Peyer's patch (tissue), 4 donors: ENCODE measurements at regions not wholly inside any gene's neighbourhood (a gene's known extent, or its start where the extent isn't known, plus 50 kb on each side); places are given as distances from the start of the nearest gene placed in this dataset.

Experiments
- DNase-seq, 3 donors: peaks; one replicate each; pipeline ENCODE4 v3.0.0-alpha.2; 2017 to 2019
- H3K27ac ChIP-seq, 4 donors: fragments of 200-600 bp; sonication (generic); one replicate each; pipeline ENCODE4 v1.5.1; 2016 to 2019
- H3K27me3 ChIP-seq, 2 donors: fragments of 200-600 bp; sonication (generic); one replicate each; pipeline ENCODE4 v1.5.1; 2019
- H3K36me3 ChIP-seq, 3 donors: fragments of 200-600 bp; sonication (generic); one replicate each; pipeline ENCODE4 v1.5.1; 2016 to 2019
- H3K4me1 ChIP-seq, 4 donors: fragments of 200-600 bp; sonication (generic); one replicate each; pipeline ENCODE4 v1.5.1; 2016 to 2019
- H3K4me3 ChIP-seq, 4 donors: fragments of 200-600 bp; sonication (generic); 1 replicate in 3 of 4; 2 replicates in 1 of 4; pipeline ENCODE4 v1.5.1; 2016 to 2019; ENCODE audit warnings: mild to moderate bottlenecking in 1 of 4
- H3K9me3 ChIP-seq, 4 donors: fragments of 200-600 bp; sonication (generic); one replicate each; pipeline ENCODE4 v1.5.1; 2016 to 2019; ENCODE audit warnings: mild to moderate bottlenecking in 1 of 4
- CTCF ChIP-seq, 6 experiments: fragments of 450-650 bp in 4 of 6; fragments of 200-600 bp in 2 of 6; sonication (generic) in 1 of 6; IDR thresholded peaks; one replicate each; pipeline ENCODE4 v1.5.1; 2017 to 2019; ENCODE audit warnings: antibody characterized with exemption in 6 of 6, mild to moderate bottlenecking in 3 of 6, moderate library complexity in 1 of 6
- POLR2A ChIP-seq, 2 donors: fragments of 450-650 bp; IDR thresholded peaks; one replicate each; pipeline ENCODE4 v1.5.1; 2017; ENCODE audit warnings: antibody characterized with exemption in 2 of 2, mild to moderate bottlenecking in 2 of 2, moderate library complexity in 2 of 2

DNA sequence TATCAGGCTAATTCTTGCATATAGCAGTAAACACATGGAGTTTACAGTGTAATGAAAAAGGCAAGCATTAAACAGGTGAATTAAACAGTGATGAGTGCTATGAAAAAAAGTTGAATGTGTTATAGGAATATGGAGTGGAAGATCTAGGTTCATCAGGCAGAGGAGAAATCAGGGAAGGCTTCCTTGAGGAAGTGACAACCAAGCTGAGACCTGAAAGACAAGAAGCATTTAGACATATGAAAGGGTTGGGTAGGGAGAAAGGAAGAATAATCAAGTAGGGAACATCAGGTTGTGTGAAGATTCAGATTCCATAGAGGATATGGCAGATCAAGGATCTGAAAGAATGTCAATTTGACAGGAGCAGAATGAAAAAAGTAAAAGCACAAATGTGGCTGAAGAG, 612.5 kb downstream of the PRELID2 start:
- H3K27ac ChIP-seq: no peak overlapping the region
- DNase-seq: no peak
- H3K9me3 ChIP-seq: no peaks in the 10 kb centered on the region
- TF ChIP-seq CTCF (IDR thresholded peaks at IDR 0.05) (no peak), POLR2A (IDR thresholded peaks at IDR 0.05) (no peak)
- no peak overlapping the region for H3K4me3 ChIP-seq
- no peaks in the 10 kb centered on the region for H3K27me3 ChIP-seq
- H3K36me3 ChIP-seq: no peaks in the 10 kb centered on the region
- H3K4me1 ChIP-seq: no peaks in the 10 kb centered on the region

DNA sequence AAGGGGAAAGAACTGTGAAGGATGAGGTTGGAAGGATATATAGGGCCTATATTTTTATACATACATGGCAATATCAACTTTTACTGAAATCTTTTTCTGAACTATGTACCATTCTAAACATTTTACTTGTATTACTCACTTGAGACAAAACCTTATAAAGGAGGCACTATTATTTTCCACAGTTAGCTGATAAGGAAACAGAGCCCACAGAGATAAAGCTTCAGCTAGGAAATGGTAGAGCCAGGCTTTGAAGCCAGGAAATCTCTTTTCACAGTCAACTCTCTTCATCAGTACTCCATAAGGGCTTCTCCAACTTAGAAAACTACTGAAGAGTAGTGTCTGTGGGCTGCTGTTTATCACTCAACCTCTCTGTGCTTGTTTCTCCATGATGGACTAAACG, 613.7 kb downstream of the PRELID2 start:
- no peaks in the 10 kb centered on the region for H3K9me3 ChIP-seq
- TF ChIP-seq CTCF (IDR thresholded peaks at IDR 0.05) (no peak), POLR2A (IDR thresholded peaks at IDR 0.05) (no peak)
- no peaks in the 10 kb centered on the region for H3K4me1 ChIP-seq
- H3K36me3 ChIP-seq: no peaks in the 10 kb centered on the region
- no peak for DNase-seq
- no peaks in the 10 kb centered on the region for H3K27me3 ChIP-seq
- no peak overlapping the region for H3K4me3 ChIP-seq
- no peak overlapping the region for H3K27ac ChIP-seq

DNA sequence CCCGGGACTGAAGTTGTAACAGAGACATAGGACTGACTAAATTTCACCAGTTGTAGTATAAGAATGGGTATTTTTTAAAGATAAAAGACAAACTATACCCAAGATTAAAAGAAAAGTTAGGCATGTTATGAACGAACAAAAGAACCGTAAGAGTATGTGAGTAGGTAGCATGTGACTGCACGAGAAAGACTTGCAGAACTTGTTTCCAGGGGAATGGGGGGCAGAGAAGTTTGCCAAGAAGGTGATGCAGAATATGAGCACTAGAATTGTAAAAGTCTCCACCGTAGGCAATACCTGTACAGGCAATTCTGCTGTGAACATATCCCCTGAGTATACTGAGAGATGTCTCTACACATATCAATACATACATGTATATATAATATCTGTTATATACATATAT, 614.7 kb downstream of the PRELID2 start:
- no peaks in the 10 kb centered on the region for H3K27me3 ChIP-seq
- TF ChIP-seq CTCF (IDR thresholded peaks at IDR 0.05) (no peak), POLR2A (IDR thresholded peaks at IDR 0.05) (no peak)
- no peaks in the 10 kb centered on the region for H3K4me1 ChIP-seq
- no peak for DNase-seq
- no peak overlapping the region for H3K4me3 ChIP-seq
- H3K27ac ChIP-seq: no peak overlapping the region
- no peaks in the 10 kb centered on the region for H3K9me3 ChIP-seq
- no peaks in the 10 kb centered on the region for H3K36me3 ChIP-seq

DNA sequence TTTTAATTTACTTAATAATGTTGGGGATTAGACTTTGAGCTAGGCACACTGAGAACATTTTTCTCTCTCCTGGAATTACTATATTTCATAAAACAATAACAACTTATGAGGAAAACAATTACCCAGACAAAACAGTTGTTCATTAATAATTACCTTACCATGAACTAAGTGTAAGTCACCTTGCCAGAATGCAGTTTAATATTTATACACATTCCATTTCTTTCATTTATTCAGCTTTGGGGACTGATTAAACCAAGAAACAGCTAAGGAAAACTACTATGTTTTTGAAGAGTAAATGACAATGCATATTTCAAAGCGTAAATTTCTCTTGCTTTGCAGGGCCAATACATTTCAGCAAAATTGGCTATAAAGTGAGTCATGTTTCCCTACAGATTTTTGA, 616.2 kb downstream of the PRELID2 start:
- Histone ChIP-seq H3K4me3 (no peak overlapping the region), H3K4me1 (no peaks in the 10 kb centered on the region), H3K36me3 (no peaks in the 10 kb centered on the region), H3K27me3 (no peaks in the 10 kb centered on the region), H3K27ac (no peak overlapping the region), H3K9me3 (no peaks in the 10 kb centered on the region)
- DNase-seq: no peak
- TF ChIP-seq CTCF (IDR thresholded peaks at IDR 0.05) (no peak), POLR2A (IDR thresholded peaks at IDR 0.05) (no peak)

GRCh38 chr5:145218019-145218418, 617.1 kb downstream of the PRELID2 start:
- Histone ChIP-seq H3K27me3 (no peaks in the 10 kb centered on the region), H3K9me3 (no peaks in the 10 kb centered on the region), H3K4me1 (no peaks in the 10 kb centered on the region), H3K27ac (no peak overlapping the region), H3K4me3 (no peak overlapping the region), H3K36me3 (no peaks in the 10 kb centered on the region)
- TF ChIP-seq CTCF (IDR thresholded peaks at IDR 0.05): no peak
- no peak for TF ChIP-seq POLR2A (IDR thresholded peaks at IDR 0.05)
- DNase-seq: no peak

DNA sequence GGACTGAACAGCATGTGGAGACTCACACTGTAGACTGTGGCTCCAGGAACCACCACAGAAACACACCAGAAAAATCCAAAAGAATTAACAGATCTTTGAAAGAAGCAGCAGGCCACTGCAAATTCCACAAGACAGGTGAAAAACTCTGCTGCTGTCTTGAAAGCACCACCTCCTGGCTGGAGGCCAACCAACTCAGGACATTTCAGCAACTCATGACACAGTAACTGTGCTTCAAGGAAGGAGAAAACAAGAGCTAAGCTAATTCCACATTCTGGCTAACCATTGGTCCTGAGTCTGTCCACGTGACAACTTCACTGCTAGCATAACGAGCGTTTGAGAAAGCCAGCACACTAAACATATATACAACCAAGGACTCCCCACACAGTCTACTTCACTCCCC, 625.1 kb downstream of the PRELID2 start:
- TF ChIP-seq CTCF (IDR thresholded peaks at IDR 0.05) (no peak), POLR2A (IDR thresholded peaks at IDR 0.05) (no peak)
- Histone ChIP-seq H3K9me3 (no peaks in the 10 kb centered on the region), H3K27ac (no peak overlapping the region), H3K36me3 (no peaks in the 10 kb centered on the region), H3K4me1 (no peaks in the 10 kb centered on the region), H3K4me3 (no peak overlapping the region), H3K27me3 (no peaks in the 10 kb centered on the region)
- DNase-seq: no peak
